ENCODE measurements at regions not wholly inside any gene's neighbourhood (a gene's known extent, or its start where the extent isn't known, plus 50 kb on each side); places are given as distances from the start of the nearest gene placed in this dataset.

- Histone ChIP-seq H3K27me3 (ENCODE audit: insufficient read depth) (no peaks in the 10 kb centered on the region), H3K4me2 (no peak overlapping the region), H3K9me3 (peaks cover 10% of the 10 kb centered on the region; the same call in 1 of the 2 replicates), H2AFZ (ENCODE audit: low read depth) (no peak overlapping the region), H3K27ac (ENCODE audit: low read depth in 2 of 2, low read length in 1 of 2) (no peak overlapping the region), H3K4me1 (ENCODE audit: control insufficient read depth in 1 of 2, insufficient read depth in 2 of 2, low read depth in 1 of 2, low read length in 1 of 2) (no peaks in the 10 kb centered on the region), H3F3A (replicated peaks; ENCODE audit: insufficient read depth) (no peaks in the 10 kb centered on the region), H3K9me2 (peaks cover 3% of the 10 kb centered on the region; the same call in 1 of the 2 replicates), H4K20me1 (ENCODE audit: insufficient read depth) (no peaks in the 10 kb centered on the region), H3K36me3 (replicated peaks in 1 of 2; ENCODE audit: control insufficient read depth in 1 of 2, insufficient read depth in 2 of 2, low read length in 1 of 2) (no peaks in the 10 kb centered on the region), H3K79me2 (ENCODE audit: insufficient read depth) (no peaks in the 10 kb centered on the region), H3K9ac (no peak overlapping the region), H3K4me3 (ENCODE audit: low read depth in 2 of 2, low read length in 1 of 2) (no peak overlapping the region)
- TF ChIP-seq GABPA (IDR thresholded peaks at IDR 0.05; ENCODE audit: low read depth) (no peak), CHD2 (IDR thresholded peaks at IDR 0.05; ENCODE audit: low read length, partially characterized antibody) (no peak), CTCF (IDR thresholded peaks at IDR 0.05) (no peak), REST (IDR thresholded peaks at IDR 0.05; ENCODE audit: low read depth, low read length) (no peak), MXI1 (IDR thresholded peaks at IDR 0.05; ENCODE audit: low read depth, low read length) (no peak)
- CTCF ChIA-PET, result interaction anchor here (1.4 to 2.6 kb wide), 3 partner anchors 10 to 461 kb away, joined by 4 to 10 read pairs (median 4); no protein-coding TSS in a partner anchor
- POLR2A ChIA-PET, result no interaction called here
- DNase-seq, result no peak
These were observed 445.4 kb downstream of the NBAS start for GRCh38 chr2:15115776-15116175.

GRCh38 chr2:15116830-15117229, 444.3 kb downstream of the NBAS start:
- no peak for DNase-seq
- H3F3A ChIP-seq (replicated peaks; ENCODE audit: insufficient read depth), result no peaks in the 10 kb centered on the region
- H3K4me2 ChIP-seq, result no peak overlapping the region
- H4K20me1 ChIP-seq (ENCODE audit: insufficient read depth), result no peaks in the 10 kb centered on the region
- no peak overlapping the region for H2AFZ ChIP-seq (ENCODE audit: low read depth)
- ChIA-PET CTCF (interaction anchor here (1.8 kb wide), 1 partner anchor 11 kb away, joined by 4 read pairs; no protein-coding TSS in a partner anchor), POLR2A (interaction anchor here (0.8 kb wide), 1 partner anchor 30 kb away, joined by 3 read pairs; no protein-coding TSS in a partner anchor)
- 54% methylated on average over 6 of the region's 6 CpGs for whole genome bisulfite sequencing (ENCODE audit: low lambda C conversion rate)
- H3K27ac ChIP-seq (ENCODE audit: low read depth in 2 of 2, low read length in 1 of 2), result no peak overlapping the region
- H3K79me2 ChIP-seq (ENCODE audit: insufficient read depth), result no peaks in the 10 kb centered on the region
- H3K4me1 ChIP-seq (ENCODE audit: control insufficient read depth in 1 of 2, insufficient read depth in 2 of 2, low read depth in 1 of 2, low read length in 1 of 2), result no peaks in the 10 kb centered on the region
- no peaks in the 10 kb centered on the region for H3K27me3 ChIP-seq (ENCODE audit: insufficient read depth)
- H3K9me3 ChIP-seq, result peaks cover 10% of the 10 kb centered on the region; the same call in 1 of the 2 replicates
- H3K9me2 ChIP-seq, result peaks cover 3% of the 10 kb centered on the region; the same call in 1 of the 2 replicates
- no peaks in the 10 kb centered on the region for H3K36me3 ChIP-seq (replicated peaks in 1 of 2; ENCODE audit: control insufficient read depth in 1 of 2, insufficient read depth in 2 of 2, low read length in 1 of 2)
- TF ChIP-seq CHD2 (IDR thresholded peaks at IDR 0.05; ENCODE audit: low read length, partially characterized antibody), result no peak
- TF ChIP-seq RXRA (IDR thresholded peaks at IDR 0.05; ENCODE audit: borderline replicate concordance, low read depth), result no peak
- TF ChIP-seq CTCF (IDR thresholded peaks at IDR 0.05), result no peak
- no peak for TF ChIP-seq RCOR1 (IDR thresholded peaks at IDR 0.05; ENCODE audit: low read length)
- TF ChIP-seq EP300 (IDR thresholded peaks at IDR 0.05; ENCODE audit: borderline replicate concordance in 1 of 2, low read depth in 1 of 2, low read length in 1 of 2), result no peak
- no peak for TF ChIP-seq YY1 (IDR thresholded peaks at IDR 0.05; ENCODE audit: low read depth)
- H3K4me3 ChIP-seq (ENCODE audit: low read depth in 2 of 2, low read length in 1 of 2), result no peak overlapping the region
- H3K9ac ChIP-seq, result no peak overlapping the region

Measured in SK-N-SH (cell line).